HG03175 (cell line): ENCODE measurements at regions not wholly inside any gene's neighbourhood (a gene's known extent, or its start where the extent isn't known, plus 50 kb on each side); places are given as distances from the start of the nearest gene placed in this dataset.
"Not testable (repeated sequence)": the region's sequence is repeated elsewhere in the genome, so short reads cannot be mapped to it uniquely, and the experiment has no call there.

ENCODE experiments used
- ATAC-seq: cut with Tn5 transposase; IDR thresholded peaks from one replicate; pipeline ENCODE4 v1.9.1; 2021; ENCODE audit warnings: mild to moderate bottlenecking, moderate library complexity; ENCODE audit not compliant: unreplicated experiment

DNA sequence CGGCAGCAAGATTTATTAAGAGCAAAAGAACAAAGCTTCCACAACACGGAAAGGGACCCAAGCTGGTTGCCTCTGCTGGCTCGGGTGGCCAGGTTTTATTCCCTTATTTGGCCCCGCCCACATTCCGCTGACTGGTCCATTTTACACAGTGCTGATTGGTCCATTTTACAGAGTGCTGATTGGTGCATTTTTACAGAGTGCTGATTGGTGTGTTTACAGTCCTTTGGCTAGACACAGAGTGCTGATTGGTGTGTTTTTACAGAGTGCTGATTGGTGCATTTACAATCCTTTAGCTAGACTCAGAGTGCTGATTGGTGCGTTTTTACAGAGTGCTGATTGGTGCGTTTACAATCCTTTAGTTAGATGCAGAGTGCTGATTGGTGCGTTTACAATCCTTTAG lies 358.4 kb upstream of the PDE3A start:
- ATAC-seq, result not testable (repeated sequence)

DNA sequence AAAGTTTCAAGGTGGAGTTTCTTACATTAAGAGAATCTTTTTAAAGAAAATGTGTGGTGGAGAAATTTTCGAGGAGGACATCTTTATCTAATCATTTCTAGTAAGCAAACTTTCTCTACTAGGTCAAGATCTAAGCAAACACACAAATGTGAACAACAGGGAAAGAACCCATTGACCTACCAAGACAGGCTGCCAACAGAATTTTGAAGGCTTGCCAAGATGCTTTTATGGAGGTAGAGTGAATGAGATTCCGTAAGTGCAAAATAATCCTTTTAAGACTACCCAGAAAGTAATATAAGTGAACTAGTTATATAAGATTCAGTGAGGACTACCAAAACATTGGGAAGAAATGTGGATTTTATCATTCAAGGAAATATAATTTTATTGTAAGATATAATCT lies 357.1 kb upstream of the PDE3A start:
- no peak for ATAC-seq

DNA sequence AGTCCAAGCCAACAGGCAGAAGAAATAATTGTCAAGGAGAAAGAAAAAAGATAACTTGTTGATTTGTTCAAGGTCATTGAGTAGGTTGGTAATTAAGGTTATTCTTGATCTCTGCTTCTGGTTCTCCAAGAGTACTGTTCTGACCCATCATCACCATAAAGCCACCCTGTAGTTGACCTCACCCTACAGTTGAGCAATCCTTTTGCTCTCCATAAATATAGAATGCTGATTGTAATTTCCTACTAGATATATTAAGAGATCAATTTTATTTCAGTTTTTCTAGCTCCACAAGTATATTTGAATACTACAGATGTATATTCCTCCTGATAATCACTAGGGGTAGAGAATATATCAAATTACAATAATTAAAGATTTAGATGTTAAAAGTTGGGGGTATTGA lies 350.5 kb upstream of the PDE3A start:
- no peak for ATAC-seq

DNA sequence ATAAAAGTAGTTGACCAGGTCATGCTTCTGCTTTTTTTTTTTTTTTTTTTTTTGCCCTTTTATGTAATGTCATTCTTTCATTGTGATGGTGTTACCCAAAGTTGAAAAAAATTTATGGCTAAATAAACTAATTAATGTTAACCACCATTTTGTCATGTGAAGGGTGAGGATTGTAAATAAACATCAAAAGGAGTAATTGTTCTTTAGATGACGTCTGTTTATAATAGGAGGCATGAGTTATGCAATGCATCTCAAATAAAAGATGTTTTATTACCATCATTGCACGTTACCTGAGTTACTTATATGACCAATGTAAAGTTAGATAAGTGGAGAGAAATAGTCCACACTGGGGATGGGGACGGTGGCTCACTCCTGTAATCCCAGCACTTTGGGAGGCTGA lies 349.9 kb upstream of the PDE3A start:
- ATAC-seq, result no peak

DNA sequence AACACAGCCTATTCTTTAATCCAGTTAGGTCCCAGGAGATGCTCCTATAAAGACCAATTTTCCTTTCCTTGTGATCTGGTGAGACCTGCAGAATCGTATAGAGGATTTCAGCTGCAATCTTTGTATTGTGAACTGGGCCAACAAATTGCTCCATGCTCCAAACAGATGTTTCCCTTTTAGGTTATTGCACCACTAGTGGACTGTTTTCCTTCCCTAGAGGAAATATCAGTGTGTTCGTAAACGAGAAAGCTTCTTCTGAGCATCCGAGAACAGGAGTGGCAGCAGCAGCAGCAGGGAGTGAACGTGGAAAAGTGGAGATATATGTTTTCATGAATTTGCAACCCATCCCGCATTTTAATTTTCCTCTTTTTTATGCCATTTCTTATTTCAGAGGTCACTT lies 344.1 kb upstream of the PDE3A start:
- no peak for ATAC-seq

DNA sequence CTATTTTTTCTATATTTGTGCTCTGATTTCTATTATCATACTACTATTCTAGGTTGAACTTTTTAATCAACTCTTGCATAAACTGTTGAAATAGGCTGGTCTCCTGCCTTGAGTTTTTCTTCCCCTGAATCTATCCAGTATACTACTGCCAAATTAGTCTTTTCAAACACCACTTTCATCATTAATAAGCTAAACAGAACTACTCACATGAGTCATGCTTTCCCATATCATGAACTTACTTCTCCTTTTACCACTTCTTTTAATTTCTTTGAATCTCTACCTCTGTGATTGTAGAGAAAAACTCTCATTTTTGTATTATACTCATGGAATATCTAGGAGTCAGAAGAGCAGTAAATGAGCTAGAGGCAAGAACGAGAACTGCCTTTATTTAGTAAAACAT lies 340.3 kb upstream of the PDE3A start:
- no peak for ATAC-seq

DNA sequence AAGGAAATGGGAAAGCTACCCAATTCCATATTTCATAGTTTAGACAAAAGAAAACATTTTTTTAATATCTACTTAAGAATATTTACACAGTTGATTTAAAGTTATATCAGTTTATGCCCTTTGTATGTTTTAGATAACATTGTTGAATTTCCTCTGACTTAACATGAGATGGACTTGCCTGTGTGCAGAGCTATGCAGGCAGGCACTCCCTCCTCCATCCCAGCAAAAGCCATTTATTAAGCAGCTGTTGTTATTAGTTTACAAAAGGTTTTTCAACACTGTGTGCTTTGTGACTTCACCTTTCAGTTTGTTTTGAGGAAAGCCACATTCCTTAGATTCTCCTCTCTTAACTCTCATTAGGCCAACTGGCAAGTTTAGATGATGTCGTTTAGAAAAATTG lies 337.5 kb upstream of the PDE3A start:
- no peak for ATAC-seq

DNA sequence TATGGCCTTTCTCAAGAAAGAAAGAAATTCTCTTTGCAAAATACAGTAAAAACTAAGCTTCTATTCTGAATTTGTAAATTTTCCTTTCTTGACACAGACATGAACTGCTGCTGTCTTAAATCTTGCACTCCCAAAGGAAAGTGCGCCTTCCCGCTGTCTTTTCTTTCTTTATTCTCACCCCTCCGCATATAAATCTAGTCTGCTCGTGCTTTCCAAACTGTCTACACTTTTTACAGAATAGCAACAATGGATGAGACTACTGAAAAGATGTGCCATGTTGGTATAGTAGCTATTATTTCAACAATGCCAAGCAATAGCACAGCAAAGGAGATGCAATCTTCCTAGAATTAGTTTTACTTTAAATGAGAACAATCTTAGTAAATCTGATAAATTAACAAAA lies 328.8 kb upstream of the PDE3A start:
- no peak for ATAC-seq

DNA sequence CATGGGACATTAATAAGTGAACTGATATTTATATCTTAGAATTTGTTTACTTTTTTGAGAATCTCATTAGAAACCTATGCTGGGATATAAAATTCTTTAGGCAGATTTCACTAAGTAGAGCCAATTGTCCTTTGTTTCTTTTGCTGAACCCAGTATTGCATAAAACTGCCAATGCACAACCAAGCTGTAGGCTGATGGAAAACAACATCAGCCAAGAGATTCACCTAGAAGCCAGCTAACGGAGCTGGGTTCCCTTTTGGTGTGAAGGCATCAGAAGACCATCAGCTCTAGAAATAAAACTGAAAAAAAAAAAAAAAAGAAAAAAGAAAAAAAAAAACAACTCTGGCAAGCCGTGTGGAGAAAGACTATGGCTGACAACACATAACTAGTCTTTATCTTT lies 328.2 kb upstream of the PDE3A start:
- ATAC-seq, result no peak

DNA sequence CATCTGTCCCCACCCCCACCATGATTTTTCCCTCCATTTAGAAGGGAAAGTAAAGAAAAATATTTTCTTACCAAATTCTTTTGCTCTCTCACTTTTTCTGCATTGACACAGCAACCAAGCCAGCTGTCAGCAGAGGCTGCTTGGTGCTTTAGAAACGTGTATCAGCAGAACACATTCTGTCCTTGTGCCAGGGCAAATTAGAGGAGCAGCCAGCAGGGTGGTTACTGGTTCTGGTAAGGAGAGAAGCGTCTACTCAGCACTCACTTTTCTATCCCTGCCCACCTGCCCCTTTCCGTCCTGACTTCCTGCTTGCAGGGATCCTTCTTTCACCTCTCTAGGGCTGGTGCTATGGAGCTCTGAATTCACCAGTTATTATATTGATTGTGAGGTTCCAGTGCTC lies 327.5 kb upstream of the PDE3A start:
- no peak for ATAC-seq

DNA sequence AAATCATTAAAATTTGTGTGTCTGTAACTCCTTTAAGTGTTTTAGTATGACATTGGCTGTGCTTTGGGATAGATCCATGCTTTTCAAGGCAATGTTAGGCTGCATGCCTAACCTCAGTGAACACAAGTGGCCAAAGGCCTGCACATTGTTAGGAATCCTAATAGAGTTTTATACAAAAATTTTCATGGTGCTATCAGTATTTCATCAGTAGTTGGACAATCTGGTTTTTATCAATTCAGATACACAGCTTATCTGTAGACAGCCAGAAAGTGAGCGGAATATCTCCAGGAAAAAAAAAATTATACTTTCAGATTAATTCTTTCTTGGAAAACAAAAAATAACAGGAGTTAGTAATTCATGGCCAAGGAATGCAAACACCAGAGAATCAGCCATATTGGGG lies 324.0 kb upstream of the PDE3A start:
- ATAC-seq, result no peak

DNA sequence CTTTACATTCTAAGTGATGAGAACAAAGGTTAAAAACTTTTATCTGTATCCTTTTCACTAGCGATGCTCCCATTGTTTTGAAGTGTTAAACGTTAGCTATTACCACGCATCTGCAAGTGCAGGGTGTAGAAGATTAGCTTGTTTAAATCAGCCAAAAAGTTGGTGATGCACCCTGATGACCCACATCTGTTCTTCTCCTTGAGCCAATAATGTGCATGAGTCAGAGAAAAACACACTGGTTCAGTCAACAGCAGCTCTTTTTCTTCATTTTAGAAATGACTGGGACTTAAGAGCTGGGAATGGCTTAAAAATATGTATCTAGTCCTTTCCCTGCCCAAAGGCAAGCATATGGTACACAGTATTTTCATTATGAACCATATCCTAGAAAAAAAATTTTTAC lies 323.5 kb upstream of the PDE3A start:
- ATAC-seq, result no peak

DNA sequence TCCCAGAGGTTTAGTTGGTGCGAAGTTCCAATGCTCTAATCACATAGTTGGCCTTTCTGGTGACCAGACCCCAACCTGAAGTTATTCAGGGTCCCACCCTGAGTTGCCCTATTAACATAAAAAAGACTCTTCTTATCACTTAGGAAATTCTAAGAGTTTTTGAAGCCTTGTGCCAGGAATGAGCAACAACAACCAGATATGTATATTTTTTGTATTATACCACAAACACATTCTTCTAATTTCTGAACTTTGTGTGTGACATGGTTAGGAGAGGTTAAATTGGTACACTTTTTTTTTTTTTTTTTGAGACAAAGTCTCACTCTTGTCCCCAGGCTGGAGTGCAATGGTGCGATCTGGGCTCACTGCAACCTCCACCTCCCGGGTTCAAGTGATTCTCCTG lies 320.4 kb upstream of the PDE3A start:
- no peak for ATAC-seq

DNA sequence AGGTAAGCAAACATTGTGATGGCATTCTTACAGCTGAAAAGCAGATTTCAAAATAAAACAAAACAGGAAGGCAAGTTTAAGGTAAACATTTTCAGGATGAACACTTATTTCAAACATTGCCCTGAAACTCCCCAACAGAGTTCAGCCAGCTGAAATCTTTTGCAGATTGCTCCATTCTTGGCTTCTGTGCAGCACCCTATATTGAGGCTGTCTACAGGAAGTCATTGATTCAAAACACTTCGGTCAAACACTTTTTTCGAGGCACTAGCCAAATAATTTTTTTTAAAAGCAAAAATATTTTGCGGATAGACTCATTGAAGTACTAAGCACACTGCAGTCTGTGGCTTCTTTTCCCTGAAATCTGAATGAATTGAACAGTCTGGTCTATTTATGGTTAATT lies 318.1 kb upstream of the PDE3A start:
- ATAC-seq, result no peak

DNA sequence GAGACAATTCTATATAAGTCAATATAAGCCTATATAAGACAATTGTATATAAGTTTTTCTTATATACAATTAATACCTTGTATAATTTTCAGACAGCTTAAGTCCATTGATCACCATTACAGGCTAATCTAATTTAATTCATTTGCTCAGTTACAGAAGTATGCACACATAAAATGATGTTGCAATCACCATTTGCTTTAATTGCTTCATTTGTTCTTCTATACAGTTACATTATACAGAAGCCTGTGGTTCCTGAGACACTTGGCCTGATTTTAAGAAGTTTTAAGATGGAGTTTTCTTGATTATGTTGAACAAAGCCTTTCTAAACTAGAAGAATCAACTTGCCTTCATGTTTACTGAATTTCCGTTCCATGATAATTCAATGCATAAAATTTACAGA lies 314.6 kb upstream of the PDE3A start:
- no peak for ATAC-seq

DNA sequence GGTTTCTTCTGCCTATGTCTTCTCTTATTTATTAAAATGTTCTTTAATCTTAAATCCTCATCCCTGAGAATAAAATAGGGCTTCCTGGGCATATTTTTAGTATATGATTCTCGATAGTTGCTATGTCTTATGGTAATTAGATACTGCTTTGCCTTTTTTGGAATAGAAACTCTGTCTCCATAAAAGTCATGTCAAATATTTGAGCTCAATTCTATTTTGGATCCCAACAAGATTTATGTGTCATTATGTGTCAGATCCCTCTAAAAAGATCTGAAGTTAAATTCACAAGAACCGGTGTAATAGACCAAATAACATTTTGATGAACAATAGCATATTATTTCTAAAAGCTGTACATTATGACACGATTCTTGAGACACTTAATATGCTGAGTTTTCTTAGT lies 312.5 kb upstream of the PDE3A start:
- no peak for ATAC-seq

DNA sequence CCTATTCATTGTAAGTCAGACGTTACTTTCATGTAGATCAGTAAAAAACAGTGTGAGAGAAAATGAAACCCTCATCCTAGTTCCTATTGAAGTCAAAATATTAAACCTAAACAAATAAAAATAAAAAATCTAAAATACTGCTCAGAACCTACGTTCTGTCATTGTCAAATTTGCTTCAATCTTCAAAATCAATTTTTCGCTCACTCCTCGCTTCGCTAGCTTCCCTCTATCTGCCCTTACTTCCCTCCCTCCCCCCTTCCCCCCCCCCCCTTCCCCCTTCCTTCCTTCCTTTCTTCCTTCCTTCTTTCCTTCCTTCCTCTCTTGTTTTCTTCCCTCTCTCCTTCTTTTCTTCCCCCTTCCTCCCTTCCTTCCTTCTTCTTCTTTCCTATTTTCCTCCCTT lies 310.9 kb upstream of the PDE3A start:
- ATAC-seq, result no peak

DNA sequence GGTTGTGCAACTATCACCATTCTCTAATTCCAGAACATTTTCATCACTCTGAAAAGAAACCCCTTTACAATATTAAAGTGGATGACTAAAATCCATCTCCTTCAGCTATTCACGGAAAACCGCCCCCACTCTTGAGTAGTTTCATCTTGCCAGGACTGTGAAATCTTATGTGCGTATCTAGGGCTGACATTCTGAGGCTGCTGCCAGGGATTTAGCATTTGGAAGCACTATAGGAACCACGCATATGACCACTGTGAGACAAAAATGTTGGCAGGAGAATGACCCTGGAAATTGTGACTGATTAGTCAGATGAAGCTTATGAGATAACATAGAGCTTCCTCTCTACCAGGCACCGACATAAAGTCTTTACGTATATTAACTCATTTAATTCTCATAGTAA lies 305.2 kb upstream of the PDE3A start:
- no peak for ATAC-seq

DNA sequence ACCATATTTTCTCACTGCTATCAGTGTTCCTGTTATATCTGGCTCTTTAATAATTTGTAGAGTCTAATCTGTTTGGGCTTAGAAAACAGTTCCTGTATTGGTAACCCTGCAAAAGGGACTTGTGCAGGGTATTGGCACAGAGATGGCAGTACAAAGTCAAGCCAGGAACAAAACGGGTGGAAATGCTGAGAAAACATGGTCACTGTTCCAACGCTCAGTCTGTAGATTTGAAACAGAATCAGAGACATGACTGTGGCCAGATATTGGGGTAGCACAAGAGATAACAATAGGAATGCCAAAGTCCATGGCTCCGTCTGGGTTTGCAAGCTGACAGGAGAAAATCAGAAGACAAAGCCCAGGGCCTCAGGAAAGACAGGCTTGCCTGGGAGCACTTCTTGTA lies 290.7 kb upstream of the PDE3A start:
- no peak for ATAC-seq

DNA sequence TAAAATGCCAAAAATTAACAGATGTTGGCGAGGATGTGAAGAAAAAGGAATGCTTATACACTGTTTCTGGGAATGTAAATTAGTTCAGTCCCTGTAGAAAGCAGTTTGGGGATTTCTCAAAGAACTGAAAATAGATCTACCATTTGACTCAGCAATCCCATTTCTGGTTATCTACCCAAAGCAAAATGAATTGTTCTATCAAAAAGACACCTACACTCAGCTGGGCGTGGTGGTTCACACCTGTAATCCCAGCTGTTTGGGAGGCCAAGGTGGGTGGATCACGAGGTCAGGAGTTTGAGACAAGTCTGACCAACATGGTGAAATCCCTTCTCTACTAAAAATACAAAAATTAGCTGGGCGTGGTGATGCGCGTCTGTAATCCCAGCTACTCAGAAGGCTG lies 279.3 kb upstream of the PDE3A start:
- no peak for ATAC-seq

DNA sequence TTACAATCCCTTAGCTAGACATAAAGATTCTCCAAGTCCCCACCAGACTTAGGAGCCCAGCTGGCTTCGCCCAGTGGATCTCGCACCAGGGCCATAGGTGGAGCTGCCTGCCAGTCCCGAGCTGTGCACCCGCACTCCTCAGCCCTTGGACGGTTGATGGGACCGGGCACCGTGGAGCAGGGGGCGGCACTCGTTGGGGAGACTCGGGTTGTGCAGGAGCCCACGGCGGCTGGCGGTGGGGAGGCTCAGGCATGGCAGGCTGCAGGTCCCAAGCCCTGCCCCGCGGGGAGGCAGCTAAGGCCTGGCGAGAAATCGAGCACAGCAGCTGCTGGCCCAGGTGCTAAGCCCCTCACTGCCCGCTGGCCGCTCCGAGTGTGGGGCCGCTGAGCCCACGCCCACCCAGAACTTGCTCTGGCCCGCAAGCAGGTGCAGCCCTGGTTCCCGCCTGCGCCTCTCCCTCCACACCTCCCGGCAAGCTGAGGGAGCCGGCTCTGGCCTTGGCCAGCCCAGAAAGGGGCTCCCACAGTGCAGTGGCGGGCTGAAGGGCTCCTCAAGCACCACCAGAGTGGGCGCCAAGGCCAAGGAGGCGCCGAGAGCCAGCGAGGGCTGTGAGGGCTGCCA lies 275.0 kb upstream of the PDE3A start:
- ATAC-seq, result not testable (repeated sequence)

DNA sequence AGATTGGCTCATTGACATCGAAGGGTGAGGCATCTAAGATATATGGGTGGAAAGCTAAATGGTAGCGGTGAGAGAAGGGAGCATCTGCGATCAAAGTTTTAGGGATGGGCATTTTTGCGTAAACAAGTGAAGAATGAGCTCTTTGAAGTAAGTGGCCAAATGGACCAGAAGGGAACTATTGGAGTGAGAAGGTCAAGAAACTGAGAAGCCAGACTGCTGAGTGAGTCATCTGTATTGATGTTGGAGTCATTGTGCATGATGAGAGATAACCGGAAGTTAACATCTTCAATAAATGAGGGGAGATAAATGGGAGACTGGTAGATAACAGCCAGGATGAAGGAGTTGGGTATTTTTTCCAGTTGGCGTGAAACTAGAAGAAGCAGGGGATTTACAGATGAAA lies 271.9 kb upstream of the PDE3A start:
- no peak for ATAC-seq

DNA sequence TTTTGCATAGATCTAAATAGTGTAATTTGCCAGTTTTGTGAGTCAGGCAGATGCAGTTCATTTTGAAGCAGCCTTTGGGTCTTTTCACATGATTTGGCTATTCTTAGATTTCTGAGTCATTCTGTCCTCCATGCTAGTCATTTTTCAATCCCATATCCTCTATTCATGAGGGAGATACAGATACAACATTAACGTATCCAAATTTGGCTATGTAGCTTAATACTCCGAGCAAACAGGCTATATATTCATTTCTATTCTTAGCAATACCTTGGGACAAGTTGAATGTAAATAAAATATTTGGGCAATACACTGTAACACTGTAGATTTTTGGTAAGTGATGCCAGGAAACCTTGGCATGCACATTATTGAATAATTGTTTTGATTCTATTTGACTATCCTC lies 270.7 kb upstream of the PDE3A start:
- no peak for ATAC-seq
